Neural crest cell (in vitro differentiated cells): ENCODE measurements at regions not wholly inside any gene's neighbourhood (a gene's known extent, or its start where the extent isn't known, plus 50 kb on each side); places are given as distances from the start of the nearest gene placed in this dataset.

Source experiments
- DNase-seq: peaks from one replicate; pipeline ENCODE4 v3.0.0; 2021; ENCODE audit warnings: low read depth, mixed read lengths, low spot score
- H3K27ac Mint-ChIP-seq: one replicate; pipeline ENCODE4 v1.8.0; 2021; ENCODE audit warnings: mild to moderate bottlenecking, mixed read lengths; ENCODE audit not compliant: unreplicated experiment
- H3K27me3 Mint-ChIP-seq: 2 replicates; pipeline ENCODE4 v1.8.0; 2021; ENCODE audit warnings: low read depth, mild to moderate bottlenecking, mixed read lengths
- H3K36me3 Mint-ChIP-seq: 2 replicates; pipeline ENCODE4 v1.8.0; 2021; ENCODE audit warnings: low read depth, mild to moderate bottlenecking, mixed read lengths
- H3K4me1 Mint-ChIP-seq: 2 replicates; pipeline ENCODE4 v1.8.0; 2021; ENCODE audit warnings: mixed read lengths
- H3K4me3 Mint-ChIP-seq: one replicate; pipeline ENCODE4 v1.8.0; 2021; ENCODE audit warnings: mild to moderate bottlenecking, mixed read lengths
- H3K9me3 Mint-ChIP-seq: 2 replicates; pipeline ENCODE4 v1.8.0; 2021; ENCODE audit warnings: mixed read lengths
- TF ChIP-seq, protein P1 (sequence below): fragments of 200-600 bp; sonication (generic); conservative IDR thresholded peaks from 2 replicates; pipeline ENCODE4 v1.5.0; 2021; ENCODE audit warnings: antibody characterized with exemption, mild to moderate bottlenecking

DNA sequence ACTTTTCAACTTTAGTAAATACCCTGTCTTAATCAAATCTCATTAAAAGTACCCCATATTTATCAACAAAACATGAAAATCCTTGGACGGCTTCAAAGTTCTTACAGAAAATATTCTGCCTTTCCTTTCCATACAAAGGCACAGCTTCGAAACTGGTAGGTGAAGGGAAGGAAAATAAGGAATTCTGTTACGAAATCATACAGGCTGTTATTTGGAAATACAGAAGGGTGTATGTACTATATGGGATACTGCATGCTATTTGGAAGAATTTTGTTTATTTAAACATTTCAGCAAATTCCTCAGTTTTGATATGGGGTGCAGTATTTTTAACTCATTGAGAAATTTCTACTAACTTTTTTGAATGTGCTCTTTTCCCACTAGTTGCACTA, 138.4 kb upstream of the BTN3A2 start:
- no peaks in the 10 kb centered on the region for H3K9me3 Mint-ChIP-seq
- no peaks in the 10 kb centered on the region for H3K27me3 Mint-ChIP-seq
- peaks cover 8% of the 10 kb centered on the region for H3K4me1 Mint-ChIP-seq
- H3K27ac Mint-ChIP-seq, result no peak overlapping the region
- TF ChIP-seq, protein P1, sequence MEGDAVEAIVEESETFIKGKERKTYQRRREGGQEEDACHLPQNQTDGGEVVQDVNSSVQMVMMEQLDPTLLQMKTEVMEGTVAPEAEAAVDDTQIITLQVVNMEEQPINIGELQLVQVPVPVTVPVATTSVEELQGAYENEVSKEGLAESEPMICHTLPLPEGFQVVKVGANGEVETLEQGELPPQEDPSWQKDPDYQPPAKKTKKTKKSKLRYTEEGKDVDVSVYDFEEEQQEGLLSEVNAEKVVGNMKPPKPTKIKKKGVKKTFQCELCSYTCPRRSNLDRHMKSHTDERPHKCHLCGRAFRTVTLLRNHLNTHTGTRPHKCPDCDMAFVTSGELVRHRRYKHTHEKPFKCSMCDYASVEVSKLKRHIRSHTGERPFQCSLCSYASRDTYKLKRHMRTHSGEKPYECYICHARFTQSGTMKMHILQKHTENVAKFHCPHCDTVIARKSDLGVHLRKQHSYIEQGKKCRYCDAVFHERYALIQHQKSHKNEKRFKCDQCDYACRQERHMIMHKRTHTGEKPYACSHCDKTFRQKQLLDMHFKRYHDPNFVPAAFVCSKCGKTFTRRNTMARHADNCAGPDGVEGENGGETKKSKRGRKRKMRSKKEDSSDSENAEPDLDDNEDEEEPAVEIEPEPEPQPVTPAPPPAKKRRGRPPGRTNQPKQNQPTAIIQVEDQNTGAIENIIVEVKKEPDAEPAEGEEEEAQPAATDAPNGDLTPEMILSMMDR, result no peak
- no peaks in the 10 kb centered on the region for H3K36me3 Mint-ChIP-seq
- DNase-seq, result no peak
- peak overlapping the region; percentile 91 for H3K4me3 Mint-ChIP-seq

- Mint-ChIP-seq H3K27me3 (no peaks in the 10 kb centered on the region), H3K4me3 (peak overlapping the region; percentile 15), H3K9me3 (no peaks in the 10 kb centered on the region), H3K36me3 (no peaks in the 10 kb centered on the region), H3K4me1 (peaks cover 38% of the 10 kb centered on the region), H3K27ac (no peak overlapping the region)
- TF ChIP-seq, protein P1, result no peak
- DNase-seq, result no peak
Observed at GRCh38 chr6:26230351-26230750, 134.6 kb upstream of the BTN3A2 start.

GRCh38 chr6:26231006-26231587, 133.9 kb upstream of the BTN3A2 start:
- Mint-ChIP-seq H3K27ac (no peak overlapping the region), H3K9me3 (no peaks in the 10 kb centered on the region), H3K4me3 (peak overlapping the region; percentile 58), H3K27me3 (no peaks in the 10 kb centered on the region), H3K36me3 (no peaks in the 10 kb centered on the region), H3K4me1 (peaks cover 44% of the 10 kb centered on the region)
- DNase-seq, result no peak
- TF ChIP-seq, protein P1, result no peak

DNA sequence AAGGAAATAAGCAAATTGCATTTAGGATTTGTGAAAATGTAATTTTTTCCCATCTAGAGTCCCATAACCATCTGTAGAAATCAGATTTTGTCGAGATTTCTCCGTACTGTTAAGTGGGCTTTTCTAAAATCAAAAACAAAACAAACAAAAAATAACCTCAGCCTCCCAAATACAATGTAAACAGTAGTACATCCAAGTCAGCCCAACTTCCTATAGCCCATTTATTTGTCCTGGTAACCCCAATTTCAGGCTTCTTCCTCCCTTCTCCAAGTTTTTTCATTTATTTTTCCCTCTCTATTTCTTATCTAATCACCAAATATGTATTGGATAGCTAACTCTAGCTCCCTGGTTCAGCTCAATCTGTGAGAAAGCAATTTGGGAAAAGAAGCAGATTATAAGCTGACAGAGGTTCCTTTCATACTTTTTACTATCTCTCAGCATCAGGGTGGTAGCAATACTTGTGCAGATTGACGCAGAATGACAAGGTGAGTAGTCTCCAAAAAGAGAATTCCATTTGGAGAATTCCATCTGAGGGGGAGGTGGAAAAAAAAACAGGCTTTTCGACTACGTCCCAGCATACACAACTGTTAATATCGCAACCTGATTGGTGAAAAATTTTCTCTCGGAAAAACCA, 132.6 kb upstream of the BTN3A2 start:
- Mint-ChIP-seq H3K36me3 (no peaks in the 10 kb centered on the region), H3K9me3 (no peaks in the 10 kb centered on the region), H3K4me3 (peak overlapping the region; percentile 90), H3K27ac (no peak overlapping the region), H3K27me3 (no peaks in the 10 kb centered on the region), H3K4me1 (peaks cover 35% of the 10 kb centered on the region)
- TF ChIP-seq, protein P1, result no peak
- DNase-seq, result no peak

- DNase-seq, result no peak
- TF ChIP-seq, protein P1, result no peak
- no peak overlapping the region for H3K27ac Mint-ChIP-seq
- peaks cover 35% of the 10 kb centered on the region for H3K4me1 Mint-ChIP-seq
- no peaks in the 10 kb centered on the region for H3K27me3 Mint-ChIP-seq
- H3K36me3 Mint-ChIP-seq, result no peaks in the 10 kb centered on the region
- H3K4me3 Mint-ChIP-seq, result peak overlapping the region; percentile 90
- H3K9me3 Mint-ChIP-seq, result no peaks in the 10 kb centered on the region
Observed at GRCh38 chr6:26232940-26233648, 131.9 kb upstream of the BTN3A2 start.
